ENCODE measurements at regions not wholly inside any gene's neighbourhood (a gene's known extent, or its start where the extent isn't known, plus 50 kb on each side); places are given as distances from the start of the nearest gene placed in this dataset.
"Not testable (repeated sequence)": the region's sequence is repeated elsewhere in the genome, so short reads cannot be mapped to it uniquely, and the experiment has no call there.

DNA sequence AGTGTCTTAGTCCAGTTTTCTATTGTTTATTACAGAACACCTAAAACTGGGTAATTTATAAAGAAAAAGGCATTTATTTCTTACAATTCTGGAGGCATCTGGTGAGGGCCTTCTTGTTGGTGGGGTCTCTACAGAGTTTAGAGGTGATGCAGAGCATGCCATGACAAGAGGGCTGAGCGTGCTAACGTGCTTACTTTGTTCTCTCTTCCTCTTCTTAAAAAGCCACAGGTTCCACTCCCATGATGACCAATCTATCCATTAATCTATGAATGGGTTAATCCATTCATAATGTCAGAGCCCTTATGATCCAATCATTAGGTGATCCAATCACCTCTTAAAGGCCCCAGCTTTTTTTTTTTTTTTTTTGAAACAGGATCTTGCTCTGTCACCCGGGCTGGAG, 291.5 kb upstream of the GALNTL6 start:
- no peak overlapping the region for H3K4me3 ChIP-seq (ENCODE audit: low read depth in 1 of 2, low read length in 2 of 2)
- no peaks in the 10 kb centered on the region for H3K4me1 ChIP-seq (ENCODE audit: control insufficient read depth in 1 of 2, insufficient read depth in 2 of 2, low read length in 2 of 2)
- H3K36me3 ChIP-seq (ENCODE audit: control insufficient read depth in 1 of 2, insufficient read depth in 2 of 2, low read length in 2 of 2), result no peaks in the 10 kb centered on the region
- no peaks in the 10 kb centered on the region for H3K27me3 ChIP-seq (ENCODE audit: low read depth, low read length)
- H3K9me3 ChIP-seq (ENCODE audit: control insufficient read depth in 1 of 2, low read length in 2 of 2), result no peaks in the 10 kb centered on the region
- no peak overlapping the region for H3K27ac ChIP-seq (ENCODE audit: low read length)

DNA sequence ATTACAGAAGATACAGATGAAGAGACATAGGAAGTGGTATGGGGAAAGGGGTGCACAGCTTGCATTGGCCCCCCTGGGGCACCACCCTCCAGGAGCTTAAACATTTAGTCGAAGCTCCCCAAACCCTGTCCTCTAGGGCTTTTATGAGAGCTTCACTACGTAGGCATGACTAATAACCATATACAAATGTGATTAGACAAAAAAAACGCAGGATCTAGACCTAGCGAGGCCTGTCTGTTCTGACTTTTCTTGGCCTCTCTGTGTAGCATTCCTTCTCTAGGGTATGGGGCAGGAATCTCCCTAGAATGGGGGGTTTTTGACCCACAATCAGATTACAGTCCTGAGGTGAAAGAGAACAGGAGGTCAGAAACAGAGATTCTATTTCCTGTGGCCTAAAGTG, 293.7 kb upstream of the GALNTL6 start:
- Histone ChIP-seq H3K9me3 (ENCODE audit: control insufficient read depth in 1 of 2, low read length in 2 of 2) (peaks cover 0 to 2% of the 10 kb centered on the region in 2 donors), H3K4me1 (ENCODE audit: control insufficient read depth in 1 of 2, insufficient read depth in 2 of 2, low read length in 2 of 2) (no peaks in the 10 kb centered on the region), H3K36me3 (ENCODE audit: control insufficient read depth in 1 of 2, insufficient read depth in 2 of 2, low read length in 2 of 2) (no peaks in the 10 kb centered on the region), H3K27ac (ENCODE audit: low read length) (no peak overlapping the region), H3K4me3 (ENCODE audit: low read depth in 1 of 2, low read length in 2 of 2) (no peak overlapping the region), H3K27me3 (ENCODE audit: low read depth, low read length) (no peaks in the 10 kb centered on the region)

DNA sequence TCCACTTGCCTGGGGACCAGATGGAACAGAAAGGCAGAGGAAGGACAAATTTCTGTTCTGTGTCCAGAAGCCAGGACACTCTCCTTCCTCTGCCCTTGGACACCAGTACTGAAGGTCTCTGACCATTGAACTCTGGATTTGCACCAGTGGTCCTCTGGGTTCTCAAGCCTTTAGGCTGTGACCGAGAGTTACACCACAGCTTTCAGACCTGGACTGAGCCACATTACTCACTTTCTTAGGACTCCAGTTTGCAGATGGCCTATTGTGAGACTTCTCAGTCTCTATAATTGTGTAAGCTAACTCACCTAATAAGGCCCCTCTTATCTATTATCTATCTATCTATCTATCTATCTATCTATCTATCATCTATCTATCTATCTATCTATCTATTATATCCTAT, 295.3 kb upstream of the GALNTL6 start:
- H3K4me1 ChIP-seq (ENCODE audit: control insufficient read depth in 1 of 2, insufficient read depth in 2 of 2, low read length in 2 of 2), result no peaks in the 10 kb centered on the region
- H3K4me3 ChIP-seq (ENCODE audit: low read depth in 1 of 2, low read length in 2 of 2), result no peak overlapping the region

GRCh38 chr4:171516694-171517093, 296.5 kb upstream of the GALNTL6 start:
- Histone ChIP-seq H3K4me3 (ENCODE audit: low read depth in 1 of 2, low read length in 2 of 2) (no peak overlapping the region), H3K4me1 (ENCODE audit: control insufficient read depth in 1 of 2, insufficient read depth in 2 of 2, low read length in 2 of 2) (no peaks in the 10 kb centered on the region), H3K36me3 (ENCODE audit: control insufficient read depth in 1 of 2, insufficient read depth in 2 of 2, low read length in 2 of 2) (no peaks in the 10 kb centered on the region), H3K9me3 (ENCODE audit: control insufficient read depth in 1 of 2, low read length in 2 of 2) (peaks cover 0 to 7% of the 10 kb centered on the region in 2 donors), H3K27me3 (ENCODE audit: low read depth, low read length) (no peaks in the 10 kb centered on the region), H3K27ac (ENCODE audit: low read length) (no peak overlapping the region)

More for the DNA sequence above, 295.3 kb upstream of the GALNTL6 start:
- H3K27me3 ChIP-seq (ENCODE audit: low read depth, low read length), result no peaks in the 10 kb centered on the region
- H3K27ac ChIP-seq (ENCODE audit: low read length), result no peak overlapping the region
- H3K36me3 ChIP-seq (ENCODE audit: control insufficient read depth in 1 of 2, insufficient read depth in 2 of 2, low read length in 2 of 2), result no peaks in the 10 kb centered on the region
- peaks cover 0 to 5% of the 10 kb centered on the region in 2 donors for H3K9me3 ChIP-seq (ENCODE audit: control insufficient read depth in 1 of 2, low read length in 2 of 2)

- Histone ChIP-seq H3K36me3 (ENCODE audit: control insufficient read depth in 1 of 2, insufficient read depth in 2 of 2, low read length in 2 of 2) (no peaks in the 10 kb centered on the region), H3K9me3 (ENCODE audit: control insufficient read depth in 1 of 2, low read length in 2 of 2) (no peaks in the 10 kb centered on the region), H3K4me1 (ENCODE audit: control insufficient read depth in 1 of 2, insufficient read depth in 2 of 2, low read length in 2 of 2) (no peaks in the 10 kb centered on the region), H3K27ac (ENCODE audit: low read length) (no peak overlapping the region), H3K27me3 (ENCODE audit: low read depth, low read length) (no peaks in the 10 kb centered on the region), H3K4me3 (ENCODE audit: low read depth in 1 of 2, low read length in 2 of 2) (no peak overlapping the region)
Measured at GRCh38 chr4:171484681-171485080, 328.5 kb upstream of the GALNTL6 start.

DNA sequence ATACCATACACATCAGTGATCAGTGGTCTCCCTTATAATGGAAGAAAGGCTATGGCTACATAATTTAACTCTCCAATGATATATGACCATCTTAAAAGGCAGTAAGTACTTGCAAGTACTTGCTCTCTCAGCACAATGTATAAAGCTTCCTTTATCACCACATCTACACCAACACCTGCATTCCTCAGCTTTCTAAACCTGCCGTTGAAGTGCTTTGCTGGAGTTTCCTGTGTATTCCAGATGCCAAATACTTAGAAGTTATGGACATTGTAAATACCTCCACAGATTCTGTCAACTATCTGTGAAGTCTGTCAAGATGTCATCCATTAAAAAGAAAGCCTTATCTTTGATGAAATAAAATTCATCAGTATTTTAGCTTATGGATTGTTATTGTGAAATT, 335.0 kb upstream of the GALNTL6 start:
- Histone ChIP-seq H3K9me3 (ENCODE audit: control insufficient read depth in 1 of 2, low read length in 2 of 2) (no peaks in the 10 kb centered on the region), H3K27ac (ENCODE audit: low read length) (no peak overlapping the region), H3K4me3 (ENCODE audit: low read depth in 1 of 2, low read length in 2 of 2) (no peak overlapping the region), H3K4me1 (ENCODE audit: control insufficient read depth in 1 of 2, insufficient read depth in 2 of 2, low read length in 2 of 2) (no peaks in the 10 kb centered on the region), H3K27me3 (ENCODE audit: low read depth, low read length) (no peaks in the 10 kb centered on the region), H3K36me3 (ENCODE audit: control insufficient read depth in 1 of 2, insufficient read depth in 2 of 2, low read length in 2 of 2) (no peaks in the 10 kb centered on the region)

GRCh38 chr4:171475111-171475510, 338.1 kb upstream of the GALNTL6 start:
- H3K4me1 ChIP-seq (ENCODE audit: control insufficient read depth in 1 of 2, insufficient read depth in 2 of 2, low read length in 2 of 2); H3K27me3 ChIP-seq (ENCODE audit: low read depth, low read length); H3K4me3 ChIP-seq (ENCODE audit: low read depth in 1 of 2, low read length in 2 of 2); H3K27ac ChIP-seq (ENCODE audit: low read length); H3K36me3 ChIP-seq (ENCODE audit: control insufficient read depth in 1 of 2, insufficient read depth in 2 of 2, low read length in 2 of 2); H3K9me3 ChIP-seq (ENCODE audit: control insufficient read depth in 1 of 2, low read length in 2 of 2): not testable (repeated sequence)

DNA sequence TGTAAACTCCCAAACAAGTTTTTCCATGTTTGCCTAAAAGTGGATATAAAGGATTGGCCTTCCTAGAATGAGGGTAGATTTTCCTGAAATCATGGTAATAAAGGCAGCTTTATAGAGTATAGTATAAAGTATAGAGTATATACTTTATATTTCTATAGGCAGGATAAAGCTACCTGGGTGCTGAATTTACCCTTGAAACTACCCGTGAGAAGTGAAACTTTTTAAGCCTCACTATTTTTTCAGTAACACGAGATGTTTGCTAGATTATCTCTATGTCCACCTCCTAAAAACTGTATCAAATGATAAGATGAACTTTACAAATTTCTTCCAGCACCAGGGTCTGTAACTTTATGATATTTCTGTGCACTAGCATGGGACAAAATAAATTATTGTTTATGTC, 340.0 kb upstream of the GALNTL6 start:
- Histone ChIP-seq H3K4me1 (ENCODE audit: control insufficient read depth in 1 of 2, insufficient read depth in 2 of 2, low read length in 2 of 2) (no peaks in the 10 kb centered on the region), H3K4me3 (ENCODE audit: low read depth in 1 of 2, low read length in 2 of 2) (no peak overlapping the region), H3K27me3 (ENCODE audit: low read depth, low read length) (no peaks in the 10 kb centered on the region), H3K36me3 (ENCODE audit: control insufficient read depth in 1 of 2, insufficient read depth in 2 of 2, low read length in 2 of 2) (no peaks in the 10 kb centered on the region), H3K27ac (ENCODE audit: low read length) (no peak overlapping the region), H3K9me3 (ENCODE audit: control insufficient read depth in 1 of 2, low read length in 2 of 2) (no peaks in the 10 kb centered on the region)

DNA sequence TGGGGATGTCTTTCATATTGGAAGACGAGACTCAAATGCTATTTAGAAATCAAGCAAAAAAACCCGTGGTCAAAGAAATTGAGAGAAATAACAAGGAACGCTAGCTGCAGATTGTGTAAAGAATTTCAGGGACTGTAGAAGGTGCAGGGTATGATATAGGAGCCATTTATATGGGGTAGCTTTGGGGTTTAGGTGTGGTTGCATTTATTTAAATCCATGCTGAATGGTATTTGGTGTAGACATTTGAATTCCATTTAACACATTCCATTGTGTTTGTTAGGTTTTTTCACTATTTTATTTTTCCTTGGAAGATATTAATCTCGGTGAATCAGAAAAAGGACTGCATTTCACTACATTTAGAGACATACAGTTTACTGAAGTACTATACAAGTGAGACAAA, 341.0 kb upstream of the GALNTL6 start:
- Histone ChIP-seq H3K27me3 (ENCODE audit: low read depth, low read length) (no peaks in the 10 kb centered on the region), H3K9me3 (ENCODE audit: control insufficient read depth in 1 of 2, low read length in 2 of 2) (no peaks in the 10 kb centered on the region), H3K4me1 (ENCODE audit: control insufficient read depth in 1 of 2, insufficient read depth in 2 of 2, low read length in 2 of 2) (no peaks in the 10 kb centered on the region), H3K27ac (ENCODE audit: low read length) (no peak overlapping the region), H3K36me3 (ENCODE audit: control insufficient read depth in 1 of 2, insufficient read depth in 2 of 2, low read length in 2 of 2) (no peaks in the 10 kb centered on the region), H3K4me3 (ENCODE audit: low read depth in 1 of 2, low read length in 2 of 2) (no peak overlapping the region)

GRCh38 chr4:171464499-171464898, 348.7 kb upstream of the GALNTL6 start:
- no peaks in the 10 kb centered on the region for H3K4me1 ChIP-seq (ENCODE audit: control insufficient read depth in 1 of 2, insufficient read depth in 2 of 2, low read length in 2 of 2)

DNA sequence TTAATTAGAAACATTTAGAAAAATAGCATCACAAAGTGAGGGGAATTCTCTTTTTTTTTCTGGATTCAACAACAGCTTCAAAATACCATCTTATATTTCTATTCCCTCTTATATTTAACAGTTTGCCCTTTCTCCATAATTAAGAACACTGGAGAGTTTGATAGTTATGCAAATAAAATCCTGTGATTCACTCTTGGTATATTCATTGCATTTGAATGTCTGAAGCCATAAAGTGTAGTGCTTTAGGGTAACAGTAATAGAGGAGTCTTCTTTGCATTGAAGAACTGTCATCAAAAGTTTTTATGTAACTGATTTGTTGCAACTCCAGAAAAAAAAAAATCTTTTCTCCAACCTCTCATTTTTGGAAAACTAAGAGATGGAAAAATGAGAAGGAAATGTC, 352.0 kb upstream of the GALNTL6 start:
- Histone ChIP-seq H3K4me3 (ENCODE audit: low read depth in 1 of 2, low read length in 2 of 2) (no peak overlapping the region), H3K36me3 (ENCODE audit: control insufficient read depth in 1 of 2, insufficient read depth in 2 of 2, low read length in 2 of 2) (no peaks in the 10 kb centered on the region), H3K27me3 (ENCODE audit: low read depth, low read length) (no peaks in the 10 kb centered on the region), H3K4me1 (ENCODE audit: control insufficient read depth in 1 of 2, insufficient read depth in 2 of 2, low read length in 2 of 2) (no peaks in the 10 kb centered on the region), H3K9me3 (ENCODE audit: control insufficient read depth in 1 of 2, low read length in 2 of 2) (peaks cover 0 to 7% of the 10 kb centered on the region in 2 donors), H3K27ac (ENCODE audit: low read length) (no peak overlapping the region)

More at GRCh38 chr4:171464499-171464898, 348.7 kb upstream of the GALNTL6 start:
- Histone ChIP-seq H3K9me3 (ENCODE audit: control insufficient read depth in 1 of 2, low read length in 2 of 2) (peaks cover 0 to 3% of the 10 kb centered on the region in 2 donors), H3K36me3 (ENCODE audit: control insufficient read depth in 1 of 2, insufficient read depth in 2 of 2, low read length in 2 of 2) (no peaks in the 10 kb centered on the region), H3K27me3 (ENCODE audit: low read depth, low read length) (no peaks in the 10 kb centered on the region), H3K4me3 (ENCODE audit: low read depth in 1 of 2, low read length in 2 of 2) (no peak overlapping the region), H3K27ac (ENCODE audit: low read length) (no peak overlapping the region)

GRCh38 chr4:171448919-171449481, 364.2 kb upstream of the GALNTL6 start:
- no peaks in the 10 kb centered on the region for H3K4me1 ChIP-seq (ENCODE audit: control insufficient read depth in 1 of 2, insufficient read depth in 2 of 2, low read length in 2 of 2)
- no peaks in the 10 kb centered on the region for H3K9me3 ChIP-seq (ENCODE audit: control insufficient read depth in 1 of 2, low read length in 2 of 2)
- H3K36me3 ChIP-seq (ENCODE audit: control insufficient read depth in 1 of 2, insufficient read depth in 2 of 2, low read length in 2 of 2), result no peaks in the 10 kb centered on the region
- no peak overlapping the region for H3K4me3 ChIP-seq (ENCODE audit: low read depth in 1 of 2, low read length in 2 of 2)
- H3K27me3 ChIP-seq (ENCODE audit: low read depth, low read length), result no peaks in the 10 kb centered on the region
- H3K27ac ChIP-seq (ENCODE audit: low read length), result no peak overlapping the region

Data from muscle layer of duodenum (tissue), 2 donors.